22Rv1 (cell line): ENCODE measurements at regions not wholly inside any gene's neighbourhood (a gene's known extent, or its start where the extent isn't known, plus 50 kb on each side); places are given as distances from the start of the nearest gene placed in this dataset.

ENCODE experiments used
- CTCF ChIP-seq: fragments of 450-650 bp; IDR thresholded peaks from 2 replicates; pipeline ENCODE4 v1.5.1; 2017; ENCODE audit warnings: mild to moderate bottlenecking
- ZFX ChIP-seq: fragments of 450-650 bp; IDR thresholded peaks from 2 replicates; pipeline ENCODE4 v1.6.1; 2017; ENCODE audit warnings: antibody characterized with exemption, borderline replicate concordance

- TF ChIP-seq CTCF (no peak), ZFX (no peak)
These were observed 230.3 kb upstream of the ESRRG start for GRCh38 chr1:216953495-216953894.
